HepG2 (cell line): ENCODE measurements at regions not wholly inside any gene's neighbourhood (a gene's known extent, or its start where the extent isn't known, plus 50 kb on each side); places are given as distances from the start of the nearest gene placed in this dataset.

Experiments used
- KDM5A ChIP-seq: fragments of 200-600 bp; sonication (generic); IDR thresholded peaks from 2 replicates; pipeline ENCODE4 v1.7.0; 2018; ENCODE audit warnings: antibody characterized with exemption, mild to moderate bottlenecking, low read length, borderline replicate concordance
- MED8 ChIP-seq: sonication (generic); formaldehyde crosslinking; IDR thresholded peaks from 2 replicates; pipeline ENCODE4 v1.8.1; 2023; ENCODE audit warnings: mild to moderate bottlenecking, missing genetic modification reagents; ENCODE audit not compliant: insufficient replicate concordance
- MNT ChIP-seq: fragments of 450-650 bp; IDR thresholded peaks from 2 replicates; pipeline ENCODE4 v1.6.1; 2016
- NCOA5 ChIP-seq: sonication (generic); formaldehyde crosslinking; IDR thresholded peaks from 2 replicates; pipeline ENCODE4 v1.4.0; 2020; ENCODE audit warnings: missing genetic modification reagents
- PITX1 ChIP-seq: sonication (generic); formaldehyde crosslinking; IDR thresholded peaks from 2 replicates; pipeline ENCODE4 v1.5.1; 2020; ENCODE audit warnings: mild to moderate bottlenecking, missing genetic modification reagents
- PRMT3 ChIP-seq: sonication (generic); formaldehyde crosslinking; IDR thresholded peaks from 2 replicates; pipeline ENCODE4 v1.8.1; 2022; ENCODE audit warnings: low read depth, mild to moderate bottlenecking, moderate library complexity, missing genetic modification reagents, borderline replicate concordance
- PRPF4 ChIP-seq: fragments of 200-400 bp; formaldehyde crosslinking; IDR thresholded peaks from 2 replicates; pipeline ENCODE4 v1.6.1; 2016; ENCODE audit warnings: low read length, low read depth; ENCODE audit not compliant: poor library complexity, severe bottlenecking
- UBTF ChIP-seq: sonication (generic); formaldehyde crosslinking; IDR thresholded peaks from 2 replicates; pipeline ENCODE4 v1.4.0; 2020; ENCODE audit warnings: mild to moderate bottlenecking, missing genetic modification reagents
- ZFAT ChIP-seq: sonication (generic); formaldehyde crosslinking; conservative IDR thresholded peaks from 2 replicates; pipeline ENCODE4 v1.8.1; 2023; ENCODE audit warnings: missing genetic modification reagents, inconsistent platforms
- ZNF20 ChIP-seq: sonication (generic); formaldehyde crosslinking; IDR thresholded peaks from 2 replicates; pipeline ENCODE4 v1.4.0; 2020; ENCODE audit warnings: mild to moderate bottlenecking, moderate library complexity, missing genetic modification reagents
- ZNF263 ChIP-seq: sonication (generic); formaldehyde crosslinking; IDR thresholded peaks from 2 replicates; pipeline ENCODE4 v1.4.0; 2020; ENCODE audit warnings: missing genetic modification reagents
- ZNF703 ChIP-seq: sonication (generic); formaldehyde crosslinking; IDR thresholded peaks from 2 replicates; pipeline ENCODE4 v1.5.1; 2020; ENCODE audit warnings: missing genetic modification reagents, mild to moderate bottlenecking, moderate library complexity, borderline replicate concordance
- ZNF781 ChIP-seq: sonication (generic); formaldehyde crosslinking; IDR thresholded peaks from 2 replicates; pipeline ENCODE4 v1.5.1; 2020; ENCODE audit warnings: borderline replicate concordance, mild to moderate bottlenecking, missing genetic modification reagents; ENCODE audit errors: not compliant biosample characterization
- ZSCAN30 ChIP-seq: sonication (generic); formaldehyde crosslinking; IDR thresholded peaks from 2 replicates; pipeline ENCODE4 v1.5.0; 2020; ENCODE audit warnings: mild to moderate bottlenecking, missing genetic modification reagents
- TF ChIP-seq, protein P1 (sequence below): sonication (generic); formaldehyde crosslinking; IDR thresholded peaks from 2 replicates; pipeline ENCODE4 v1.4.0; 2020; ENCODE audit warnings: mild to moderate bottlenecking, missing genetic modification reagents

DNA sequence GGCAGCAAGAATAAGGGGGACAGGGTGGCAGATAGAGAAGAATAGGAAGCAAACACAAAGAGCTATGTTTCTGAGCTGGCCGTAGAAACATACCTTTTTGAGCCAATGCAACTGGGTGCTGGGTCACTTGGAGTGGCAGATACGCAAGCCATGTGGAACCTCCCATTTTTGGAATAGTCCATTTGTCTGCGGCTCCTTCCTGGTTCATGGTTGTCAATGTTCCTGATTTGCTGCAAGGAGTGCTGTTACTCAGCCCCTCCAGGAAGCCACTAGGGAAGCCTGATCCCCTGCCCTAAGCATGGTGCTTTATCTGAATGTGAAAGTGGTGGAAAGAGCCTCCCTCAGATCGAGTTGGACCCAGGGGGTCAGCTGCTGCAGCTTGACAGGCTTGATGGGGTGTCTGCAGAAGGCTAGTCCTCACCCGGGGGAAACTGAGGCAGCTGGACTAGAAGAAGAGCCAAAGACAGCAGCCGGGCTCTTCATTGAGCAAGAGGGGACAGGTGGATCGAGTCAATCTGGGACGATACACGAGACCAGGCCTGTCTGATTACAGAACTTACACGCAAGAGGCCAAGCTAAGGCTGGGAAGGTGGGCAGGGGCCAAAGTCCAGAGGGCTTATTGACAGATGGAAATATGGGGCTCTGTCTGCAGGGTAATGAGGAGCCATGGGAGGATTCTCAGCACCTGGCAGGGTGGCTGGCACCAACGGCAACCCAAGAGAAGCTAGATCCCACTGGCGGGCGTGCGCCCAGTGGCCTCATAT is 57.4 kb upstream of the CTNNBL1 start (continued):
- no peak for TF ChIP-seq ZNF703
- TF ChIP-seq PRPF4: no peak
- no peak for TF ChIP-seq ZSCAN30 (CRISPR knock-in tag)
- no peak for TF ChIP-seq MNT
- TF ChIP-seq, protein P1, sequence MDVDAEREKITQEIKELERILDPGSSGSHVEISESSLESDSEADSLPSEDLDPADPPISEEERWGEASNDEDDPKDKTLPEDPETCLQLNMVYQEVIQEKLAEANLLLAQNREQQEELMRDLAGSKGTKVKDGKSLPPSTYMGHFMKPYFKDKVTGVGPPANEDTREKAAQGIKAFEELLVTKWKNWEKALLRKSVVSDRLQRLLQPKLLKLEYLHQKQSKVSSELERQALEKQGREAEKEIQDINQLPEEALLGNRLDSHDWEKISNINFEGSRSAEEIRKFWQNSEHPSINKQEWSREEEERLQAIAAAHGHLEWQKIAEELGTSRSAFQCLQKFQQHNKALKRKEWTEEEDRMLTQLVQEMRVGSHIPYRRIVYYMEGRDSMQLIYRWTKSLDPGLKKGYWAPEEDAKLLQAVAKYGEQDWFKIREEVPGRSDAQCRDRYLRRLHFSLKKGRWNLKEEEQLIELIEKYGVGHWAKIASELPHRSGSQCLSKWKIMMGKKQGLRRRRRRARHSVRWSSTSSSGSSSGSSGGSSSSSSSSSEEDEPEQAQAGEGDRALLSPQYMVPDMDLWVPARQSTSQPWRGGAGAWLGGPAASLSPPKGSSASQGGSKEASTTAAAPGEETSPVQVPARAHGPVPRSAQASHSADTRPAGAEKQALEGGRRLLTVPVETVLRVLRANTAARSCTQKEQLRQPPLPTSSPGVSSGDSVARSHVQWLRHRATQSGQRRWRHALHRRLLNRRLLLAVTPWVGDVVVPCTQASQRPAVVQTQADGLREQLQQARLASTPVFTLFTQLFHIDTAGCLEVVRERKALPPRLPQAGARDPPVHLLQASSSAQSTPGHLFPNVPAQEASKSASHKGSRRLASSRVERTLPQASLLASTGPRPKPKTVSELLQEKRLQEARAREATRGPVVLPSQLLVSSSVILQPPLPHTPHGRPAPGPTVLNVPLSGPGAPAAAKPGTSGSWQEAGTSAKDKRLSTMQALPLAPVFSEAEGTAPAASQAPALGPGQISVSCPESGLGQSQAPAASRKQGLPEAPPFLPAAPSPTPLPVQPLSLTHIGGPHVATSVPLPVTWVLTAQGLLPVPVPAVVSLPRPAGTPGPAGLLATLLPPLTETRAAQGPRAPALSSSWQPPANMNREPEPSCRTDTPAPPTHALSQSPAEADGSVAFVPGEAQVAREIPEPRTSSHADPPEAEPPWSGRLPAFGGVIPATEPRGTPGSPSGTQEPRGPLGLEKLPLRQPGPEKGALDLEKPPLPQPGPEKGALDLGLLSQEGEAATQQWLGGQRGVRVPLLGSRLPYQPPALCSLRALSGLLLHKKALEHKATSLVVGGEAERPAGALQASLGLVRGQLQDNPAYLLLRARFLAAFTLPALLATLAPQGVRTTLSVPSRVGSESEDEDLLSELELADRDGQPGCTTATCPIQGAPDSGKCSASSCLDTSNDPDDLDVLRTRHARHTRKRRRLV (CRISPR knock-in tag): no peak
- no peak for TF ChIP-seq PRMT3
- TF ChIP-seq ZNF263 (CRISPR knock-in tag): peak; percentile 91
- TF ChIP-seq PITX1 (CRISPR knock-in tag): 0 out of 2 replicates have a peak, but pooled peaks have one; percentile 38
- no peak for TF ChIP-seq ZNF20 (CRISPR knock-in tag)
- no peak for TF ChIP-seq MED8
- 0 out of 2 replicates have a peak, but pooled peaks have one; percentile 34 for TF ChIP-seq UBTF (CRISPR knock-in tag)
- TF ChIP-seq ZFAT (CRISPR knock-in tag): no peak
- TF ChIP-seq NCOA5 (CRISPR knock-in tag): no peak
- TF ChIP-seq KDM5A: no peak
- TF ChIP-seq ZNF781: peak; percentile 60
